HFF-Myc (cell line): ENCODE measurements at regions not wholly inside any gene's neighbourhood (a gene's known extent, or its start where the extent isn't known, plus 50 kb on each side); places are given as distances from the start of the nearest gene placed in this dataset.
"Not testable (repeated sequence)": the region's sequence is repeated elsewhere in the genome, so short reads cannot be mapped to it uniquely, and the experiment has no call there.

ENCODE experiments used
- DNase-seq: peaks from one replicate; pipeline ENCODE4 v3.0.0-alpha.2; 2011; ENCODE audit warnings: low read depth; ENCODE audit errors: extremely low read depth
- H3K4me3 ChIP-seq: replicated peaks from 2 replicates; pipeline ENCODE4 v1.5.1; 2011; ENCODE audit warnings: low read depth, mild to moderate bottlenecking, control low read depth, low read length
- CTCF ChIP-seq: IDR thresholded peaks from 2 replicates; pipeline ENCODE4 v1.5.1; 2012; ENCODE audit warnings: mild to moderate bottlenecking, low read depth, low read length, control low read depth; ENCODE audit errors: missing control alignments

- TF ChIP-seq CTCF = no peak
- DNase-seq = no peak
- no peak overlapping the region for H3K4me3 ChIP-seq
Observed at GRCh38 chr18:10149768-10150556, 236.1 kb downstream of the VAPA start.

GRCh38 chr18:10150576-10150975 lies 236.8 kb downstream of the VAPA start:
- not testable (repeated sequence) for H3K4me3 ChIP-seq, DNase-seq

- TF ChIP-seq CTCF = no peak
- DNase-seq = no peak
Observed at GRCh38 chr18:10152475-10152874, 238.7 kb downstream of the VAPA start.

GRCh38 chr18:10153924-10154752 lies 240.3 kb downstream of the VAPA start:
- TF ChIP-seq CTCF = no peak
- DNase-seq = no peak
- no peak overlapping the region for H3K4me3 ChIP-seq

More at GRCh38 chr18:10152475-10152874, 238.7 kb downstream of the VAPA start:
- no peak overlapping the region for H3K4me3 ChIP-seq

GRCh38 chr18:10157706-10158105 lies 243.9 kb downstream of the VAPA start:
- no peak for TF ChIP-seq CTCF
- H3K4me3 ChIP-seq = no peak overlapping the region
- no peak for DNase-seq

GRCh38 chr18:10160251-10160650 lies 246.4 kb downstream of the VAPA start:
- H3K4me3 ChIP-seq = no peak overlapping the region
- DNase-seq = no peak
- TF ChIP-seq CTCF = no peak

GRCh38 chr18:10161315-10161714 lies 247.5 kb downstream of the VAPA start:
- no peak overlapping the region for H3K4me3 ChIP-seq
- no peak for TF ChIP-seq CTCF
- DNase-seq = no peak
